HG03097 (cell line): ENCODE measurements at regions not wholly inside any gene's neighbourhood (a gene's known extent, or its start where the extent isn't known, plus 50 kb on each side); places are given as distances from the start of the nearest gene placed in this dataset.
"Not testable (repeated sequence)": the region's sequence is repeated elsewhere in the genome, so short reads cannot be mapped to it uniquely, and the experiment has no call there.

ENCODE experiments used
- ATAC-seq: cut with Tn5 transposase; IDR thresholded peaks from one replicate; pipeline ENCODE4 v1.9.1; 2021; ENCODE audit not compliant: unreplicated experiment, low FRiP score

DNA sequence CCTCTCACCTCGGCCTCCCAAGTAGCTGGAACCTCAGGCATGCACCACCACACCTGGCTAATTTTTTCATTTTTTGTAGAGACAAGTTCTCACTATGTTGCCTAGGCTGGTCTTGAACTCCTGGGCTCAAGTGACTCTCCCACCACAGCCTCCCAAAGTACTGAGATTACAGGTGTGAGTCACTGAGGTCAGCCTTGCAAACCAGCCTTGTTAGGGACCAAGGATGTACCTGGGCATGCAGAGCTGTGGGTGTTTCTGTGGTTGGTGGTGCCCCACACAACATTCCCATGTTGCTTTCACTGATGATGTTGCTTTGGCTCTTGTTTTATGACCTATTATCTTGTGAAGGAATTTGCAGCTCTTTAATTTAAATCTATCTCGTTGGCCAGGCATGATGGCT, 54.8 kb downstream of the OTUD1 start:
- no peak for ATAC-seq

- no peak for ATAC-seq
Measured at GRCh38 chr10:23496727-23497126, 57.9 kb downstream of the OTUD1 start.

- ATAC-seq = no peak
Measured at GRCh38 chr10:23499372-23500132, 60.7 kb downstream of the OTUD1 start.

DNA sequence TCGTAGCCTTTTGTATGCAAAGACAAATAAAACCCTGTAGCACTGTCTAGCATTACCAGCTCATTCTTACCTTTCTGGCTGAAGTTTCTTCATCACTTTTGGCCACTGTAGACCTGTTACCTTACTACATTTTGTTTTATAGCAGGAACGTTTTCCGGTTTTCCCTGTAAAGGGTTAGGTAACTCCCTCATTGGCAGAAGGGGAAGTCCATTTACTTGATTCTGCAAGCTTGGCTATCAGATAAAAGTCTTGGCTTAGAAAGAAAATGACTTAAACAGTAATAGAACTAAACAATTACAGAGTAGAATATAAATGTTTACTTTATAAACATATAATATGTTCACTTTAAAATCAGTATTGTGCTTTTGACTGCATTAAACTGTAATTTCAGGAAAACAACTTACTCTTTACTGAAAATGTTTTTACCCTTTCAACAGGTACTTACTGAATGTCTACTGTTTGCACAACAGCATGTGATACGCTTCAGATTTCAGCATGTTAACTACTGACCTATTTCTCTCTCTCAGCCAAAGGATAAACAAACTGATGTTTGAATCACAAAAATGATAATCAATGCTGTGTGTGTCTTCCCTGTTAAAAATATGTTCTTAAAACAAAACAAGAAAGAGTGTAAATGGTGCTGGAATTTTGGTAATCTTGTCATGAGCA, 67.1 kb downstream of the OTUD1 start:
- ATAC-seq = no peak

DNA sequence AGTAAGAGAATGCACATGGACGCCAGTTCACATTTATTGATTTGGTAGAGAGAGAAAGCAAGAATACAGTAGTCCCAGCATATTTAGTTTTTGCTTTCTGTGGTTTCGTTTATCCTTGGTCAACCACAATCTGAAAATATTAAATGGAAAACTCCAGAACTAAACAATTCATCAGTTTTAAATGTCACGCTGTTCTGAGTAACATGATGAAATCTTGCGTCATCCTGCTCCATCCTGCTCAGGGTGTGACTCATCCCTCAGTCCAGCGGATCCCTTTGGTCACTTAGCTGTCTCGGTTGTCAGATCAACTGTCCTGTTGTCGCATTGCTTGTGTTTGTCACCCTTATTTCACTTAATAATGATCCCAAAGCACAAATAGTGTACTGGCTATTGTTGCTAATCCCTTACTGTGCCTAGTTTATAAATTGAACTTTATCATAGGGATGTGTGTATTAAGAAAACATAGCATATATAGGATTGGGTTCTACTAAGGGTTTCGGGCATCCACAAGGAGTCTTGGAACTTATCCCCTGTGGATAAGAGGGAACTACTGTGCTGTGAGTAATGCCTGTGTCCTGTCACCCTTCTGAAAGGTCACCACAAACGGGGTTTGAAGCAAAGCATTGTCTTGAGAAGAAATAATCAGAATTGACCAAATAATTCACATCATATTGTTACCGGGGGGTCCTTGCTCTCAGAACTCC, 73.6 kb downstream of the OTUD1 start:
- no peak for ATAC-seq

GRCh38 chr10:23513621-23514020, 74.7 kb downstream of the OTUD1 start:
- not testable (repeated sequence) for ATAC-seq

DNA sequence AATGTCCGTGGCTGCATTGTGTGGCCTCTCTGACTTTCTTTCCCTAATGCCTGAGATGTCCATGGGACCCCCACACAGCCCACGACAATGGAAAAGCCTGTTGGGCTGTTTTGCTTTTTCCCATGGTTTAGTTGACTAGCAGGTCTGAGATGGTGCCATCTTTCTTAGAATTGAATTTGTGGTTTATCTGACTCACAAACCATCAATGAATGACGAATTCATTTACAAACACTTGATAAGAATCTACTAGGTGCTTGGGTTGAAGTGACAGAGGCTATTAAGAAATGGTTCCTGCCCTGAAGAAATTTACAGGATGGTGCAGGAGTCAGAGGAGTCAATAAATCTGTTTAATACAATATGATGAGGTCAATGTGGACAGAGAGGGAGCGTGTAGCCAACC, 75.4 kb downstream of the OTUD1 start:
- no peak for ATAC-seq

- no peak for ATAC-seq
Measured at GRCh38 chr10:23516530-23516929, 77.7 kb downstream of the OTUD1 start.

DNA sequence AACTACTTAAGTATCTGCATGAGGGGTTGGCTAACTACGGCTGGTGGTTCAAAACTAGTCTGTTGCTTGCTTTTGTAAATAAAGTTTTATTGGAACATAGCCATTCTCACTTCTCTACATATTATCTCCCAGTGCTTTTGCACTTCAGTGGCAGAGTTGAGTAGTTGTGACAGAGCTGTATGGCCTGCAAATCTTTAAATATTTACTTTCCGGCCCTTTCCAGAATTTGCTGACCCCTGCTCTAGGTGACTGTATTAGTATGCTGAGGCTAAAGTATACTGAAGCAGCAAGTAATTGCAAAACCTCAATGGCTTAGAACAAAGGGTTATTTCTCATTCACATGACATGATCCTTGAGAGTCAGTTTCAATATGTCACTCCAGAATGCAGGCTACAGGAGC, 78.3 kb downstream of the OTUD1 start:
- ATAC-seq = no peak

GRCh38 chr10:23521735-23522134, 82.9 kb downstream of the OTUD1 start:
- ATAC-seq = no peak

DNA sequence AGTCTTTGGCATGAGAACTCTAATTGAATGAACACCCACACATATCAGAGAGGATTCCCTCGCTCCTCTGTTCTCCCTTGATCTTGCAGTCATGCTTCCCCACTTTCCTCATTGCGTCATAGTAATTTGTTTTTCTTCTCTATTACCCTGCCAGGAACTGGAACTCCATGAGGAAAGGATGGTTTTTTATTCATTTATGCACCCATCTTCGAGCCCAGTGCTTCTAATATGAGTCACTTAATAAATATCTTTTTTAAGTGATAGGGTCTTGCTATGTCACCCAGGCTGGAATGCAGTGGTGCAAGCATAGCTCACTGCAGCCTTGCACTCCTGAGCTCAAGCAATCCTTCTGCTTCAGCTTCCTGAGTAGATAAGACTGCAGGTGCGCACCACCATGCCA, 83.5 kb downstream of the OTUD1 start:
- no peak for ATAC-seq

DNA sequence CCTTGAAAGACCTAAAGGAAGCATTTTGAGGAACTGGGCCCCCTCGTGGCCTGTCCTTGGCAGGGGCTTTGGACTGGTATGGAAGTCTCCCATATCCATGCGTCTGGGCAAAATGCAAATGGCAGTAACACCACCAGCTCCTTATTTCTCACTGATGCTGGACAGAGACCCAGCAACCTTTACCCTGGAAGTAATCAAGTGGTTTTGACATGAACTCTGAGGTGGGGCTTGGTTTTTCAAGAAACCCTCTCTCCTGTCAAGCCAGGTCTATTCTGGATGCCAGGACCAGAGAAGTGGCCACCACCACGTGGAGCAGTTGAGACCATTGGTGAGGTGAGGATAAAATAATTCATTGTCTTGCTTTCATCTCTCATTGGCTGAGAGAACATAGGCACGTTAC, 84.4 kb downstream of the OTUD1 start:
- ATAC-seq = no peak

GRCh38 chr10:23525406-23525805, 86.5 kb downstream of the OTUD1 start:
- peak; percentile 58 for ATAC-seq

DNA sequence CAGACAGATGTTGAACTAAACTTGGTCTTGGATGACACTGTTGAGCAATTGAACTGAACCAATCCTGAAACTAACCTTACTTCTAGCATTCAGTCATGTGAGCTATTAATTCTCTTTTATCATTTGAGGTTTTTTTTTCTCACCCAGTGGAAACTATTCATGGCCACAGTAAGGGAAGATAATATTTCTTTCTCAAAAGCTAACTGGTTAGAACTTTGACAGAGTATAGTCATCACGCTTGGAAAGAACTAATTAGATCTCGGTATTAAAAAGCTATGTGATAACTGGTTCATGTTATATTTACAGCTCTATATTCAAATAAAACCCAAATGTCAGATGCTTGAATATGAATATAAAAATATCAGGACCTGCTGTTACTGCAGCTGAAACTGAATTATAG, 89.5 kb downstream of the OTUD1 start:
- no peak for ATAC-seq

DNA sequence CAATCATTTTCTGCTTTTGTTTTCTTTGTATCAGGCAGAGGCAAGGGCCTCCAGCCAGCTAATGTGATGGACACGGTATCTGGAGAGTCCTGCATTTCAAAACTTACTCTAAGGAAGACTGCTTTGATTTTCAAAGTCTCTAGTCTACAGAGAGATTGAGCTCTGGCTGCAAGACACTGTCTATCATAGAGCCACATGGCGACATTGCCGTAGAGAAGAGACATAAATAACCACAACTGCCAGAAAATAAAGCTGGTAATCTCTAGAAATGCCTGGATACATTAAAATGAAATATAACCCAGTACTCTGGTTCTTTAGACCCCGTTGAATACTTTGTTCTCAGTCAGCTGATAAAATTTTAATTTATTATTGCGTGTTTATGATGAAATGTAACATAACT, 90.8 kb downstream of the OTUD1 start:
- no peak for ATAC-seq

GRCh38 chr10:23530079-23530478, 91.2 kb downstream of the OTUD1 start:
- ATAC-seq = no peak

DNA sequence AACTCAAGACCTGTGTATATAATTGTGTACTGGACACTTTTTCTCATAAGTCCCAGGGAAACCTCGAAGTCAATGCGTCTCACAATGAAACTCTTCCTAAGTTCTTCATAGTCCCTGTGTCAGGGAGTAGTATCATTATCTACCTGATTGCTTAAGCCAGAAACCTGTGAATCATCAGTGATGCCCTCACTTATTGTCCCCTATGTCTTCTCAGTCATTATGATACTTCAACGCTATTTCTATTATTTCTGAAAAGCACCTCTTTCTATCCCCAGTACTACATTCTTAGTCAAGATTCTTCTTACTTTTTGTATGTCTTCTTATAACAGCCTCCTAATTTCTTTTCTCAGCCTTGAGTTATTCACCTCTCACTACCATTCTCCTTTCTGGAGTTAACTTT, 94.3 kb downstream of the OTUD1 start:
- ATAC-seq = no peak

GRCh38 chr10:23534326-23534725, 95.5 kb downstream of the OTUD1 start:
- no peak for ATAC-seq

DNA sequence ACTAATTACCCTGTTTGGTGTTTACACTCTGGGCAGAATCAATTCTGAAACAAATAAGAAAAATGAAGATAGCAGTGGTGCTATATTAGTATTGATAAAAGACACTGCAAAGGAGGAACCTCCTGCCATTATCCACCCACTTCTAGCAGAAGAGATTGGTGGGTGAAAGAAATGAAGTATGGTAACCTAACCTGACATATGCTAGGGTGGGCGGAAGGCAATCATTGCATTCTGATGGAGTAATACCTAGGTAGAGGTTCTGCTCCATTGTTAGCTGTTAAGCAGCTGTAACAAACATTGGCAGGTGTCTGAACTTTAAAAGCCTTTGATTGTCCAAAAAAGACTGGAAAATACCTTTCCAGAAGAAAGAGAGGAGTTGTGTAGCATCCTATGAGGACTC, 95.9 kb downstream of the OTUD1 start:
- no peak for ATAC-seq

- no peak for ATAC-seq
Measured at GRCh38 chr10:23535381-23535780, 96.5 kb downstream of the OTUD1 start.

- no peak for ATAC-seq
Measured at GRCh38 chr10:23538968-23539367, 100.1 kb downstream of the OTUD1 start.
